SU-DHL-6 (cell line): ENCODE measurements at regions not wholly inside any gene's neighbourhood (a gene's known extent, or its start where the extent isn't known, plus 50 kb on each side); places are given as distances from the start of the nearest gene placed in this dataset.

Experiments
- H2AFZ ChIP-seq: fragments of 200-600 bp; sonication (generic); 2 replicates; pipeline ENCODE4 v1.6.1; 2014; ENCODE audit warnings: low read depth, mild to moderate bottlenecking, moderate library complexity, mixed read lengths, antibody characterized with exemption, low read length; ENCODE audit not compliant: severe bottlenecking
- H3F3A ChIP-seq: fragments of 200-600 bp; shearing (Covaris generic); 2 replicates; pipeline ENCODE4 v1.6.0; 2016; ENCODE audit warnings: antibody characterized with exemption, mild to moderate bottlenecking; ENCODE audit not compliant: insufficient read depth
- H3K27ac ChIP-seq: fragments of 200-600 bp; sonication (generic); 2 replicates; pipeline ENCODE4 v1.5.1; 2016; ENCODE audit warnings: low read depth, mild to moderate bottlenecking, low read length, moderate library complexity, mixed read lengths
- H3K27me3 ChIP-seq: fragments of 200-600 bp; sonication (generic), shearing (Covaris generic); 2 replicates; pipeline ENCODE4 v1.6.0; 2014; ENCODE audit warnings: mild to moderate bottlenecking, low read length
- H3K36me3 ChIP-seq: fragments of 200-600 bp; sonication (generic); 2 replicates; pipeline ENCODE4 v1.6.1; 2014; ENCODE audit warnings: mild to moderate bottlenecking, low read length, mixed read lengths
- H3K4me2 ChIP-seq: fragments of 300-600, 200-600 bp; shearing (Covaris generic), sonication (generic); 2 replicates; pipeline ENCODE4 v1.6.0; 2014; ENCODE audit warnings: low read length, low read depth, mild to moderate bottlenecking; ENCODE audit not compliant: poor library complexity, severe bottlenecking
- H3K4me3 ChIP-seq: fragments of 200-600 bp; sonication (generic); 2 replicates; pipeline ENCODE4 v1.5.1; 2014; ENCODE audit warnings: antibody characterized with exemption, low read length, mild to moderate bottlenecking, mixed read lengths; ENCODE audit not compliant: insufficient read depth, poor library complexity, severe bottlenecking
- H3K79me2 ChIP-seq: fragments of 200-600 bp; sonication (generic); 2 replicates; pipeline ENCODE4 v1.6.1; 2014; ENCODE audit warnings: mild to moderate bottlenecking, low read length, moderate library complexity; ENCODE audit not compliant: insufficient read depth
- H3K9ac ChIP-seq: fragments of 200-600 bp; sonication (generic); 2 replicates; pipeline ENCODE4 v1.7.0; 2014; ENCODE audit warnings: mild to moderate bottlenecking, low read length
- H3K9me2 ChIP-seq: fragments of 200-600 bp; sonication (generic); replicated peaks from 2 replicates; pipeline ENCODE4 v1.6.1; 2014; ENCODE audit warnings: low read length; ENCODE audit not compliant: insufficient read depth
- H3K9me3 ChIP-seq: fragments of 200-600 bp; sonication (generic); 2 replicates; pipeline ENCODE4 v1.6.1; 2014; ENCODE audit warnings: low read length, mixed read lengths; ENCODE audit not compliant: insufficient read depth
- H4K20me1 ChIP-seq: fragments of 200-600 bp; sonication (generic); 2 replicates; pipeline ENCODE4 v1.6.1; 2014; ENCODE audit warnings: low read depth, mild to moderate bottlenecking, antibody characterized with exemption, low read length, moderate library complexity, mixed read lengths
- EZH2phosphoT487 ChIP-seq: fragments of 200-600 bp; sonication (generic), shearing (Covaris generic); conservative IDR thresholded peaks from 2 replicates; pipeline ENCODE4 v1.6.1; 2018; ENCODE audit warnings: mild to moderate bottlenecking, antibody characterized with exemption, low read length, moderate library complexity, mixed read lengths
- TF ChIP-seq, protein P1 (sequence below): fragments of 200-600 bp; sonication (generic); IDR thresholded peaks from one replicate; pipeline ENCODE4 v1.5.1; 2017; ENCODE audit warnings: antibody characterized with exemption, mild to moderate bottlenecking, low read length, moderate library complexity; ENCODE audit not compliant: insufficient read depth, poor library complexity, severe bottlenecking

DNA sequence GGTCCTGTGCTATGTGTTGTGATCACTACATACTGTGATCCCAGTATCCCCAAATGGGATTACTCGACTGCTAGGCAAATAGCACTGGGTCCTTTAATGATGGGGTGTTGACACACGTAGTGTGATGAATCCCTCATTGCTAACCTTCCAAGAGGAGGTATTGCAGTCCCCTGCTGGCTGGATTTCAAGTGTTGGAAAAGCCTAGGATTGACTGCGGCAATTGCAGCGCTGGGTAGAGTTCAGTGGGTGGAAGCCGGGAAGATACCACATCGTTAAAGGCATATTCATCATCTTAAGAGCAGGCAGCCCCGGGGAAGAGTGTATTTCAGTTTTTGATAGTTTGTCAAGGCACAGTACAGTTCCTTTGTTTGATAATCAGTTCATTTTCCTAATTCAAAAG, 159.9 kb downstream of the TRIML1 start:
- H3K27ac ChIP-seq: no peak overlapping the region
- H3K79me2 ChIP-seq: no peaks in the 10 kb centered on the region
- H3K36me3 ChIP-seq: no peaks in the 10 kb centered on the region
- H2AFZ ChIP-seq: no peak overlapping the region
- no peak overlapping the region for H3K4me2 ChIP-seq
- no peaks in the 10 kb centered on the region for H4K20me1 ChIP-seq
- no peaks in the 10 kb centered on the region for H3F3A ChIP-seq
- H3K9ac ChIP-seq: no peak overlapping the region
- no peak for TF ChIP-seq EZH2phosphoT487
- TF ChIP-seq, protein P1, sequence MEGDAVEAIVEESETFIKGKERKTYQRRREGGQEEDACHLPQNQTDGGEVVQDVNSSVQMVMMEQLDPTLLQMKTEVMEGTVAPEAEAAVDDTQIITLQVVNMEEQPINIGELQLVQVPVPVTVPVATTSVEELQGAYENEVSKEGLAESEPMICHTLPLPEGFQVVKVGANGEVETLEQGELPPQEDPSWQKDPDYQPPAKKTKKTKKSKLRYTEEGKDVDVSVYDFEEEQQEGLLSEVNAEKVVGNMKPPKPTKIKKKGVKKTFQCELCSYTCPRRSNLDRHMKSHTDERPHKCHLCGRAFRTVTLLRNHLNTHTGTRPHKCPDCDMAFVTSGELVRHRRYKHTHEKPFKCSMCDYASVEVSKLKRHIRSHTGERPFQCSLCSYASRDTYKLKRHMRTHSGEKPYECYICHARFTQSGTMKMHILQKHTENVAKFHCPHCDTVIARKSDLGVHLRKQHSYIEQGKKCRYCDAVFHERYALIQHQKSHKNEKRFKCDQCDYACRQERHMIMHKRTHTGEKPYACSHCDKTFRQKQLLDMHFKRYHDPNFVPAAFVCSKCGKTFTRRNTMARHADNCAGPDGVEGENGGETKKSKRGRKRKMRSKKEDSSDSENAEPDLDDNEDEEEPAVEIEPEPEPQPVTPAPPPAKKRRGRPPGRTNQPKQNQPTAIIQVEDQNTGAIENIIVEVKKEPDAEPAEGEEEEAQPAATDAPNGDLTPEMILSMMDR: no peak
- H3K9me3 ChIP-seq: no peaks in the 10 kb centered on the region
- no peak overlapping the region for H3K4me3 ChIP-seq
- H3K27me3 ChIP-seq: no peaks in the 10 kb centered on the region
- no peaks in the 10 kb centered on the region for H3K9me2 ChIP-seq

DNA sequence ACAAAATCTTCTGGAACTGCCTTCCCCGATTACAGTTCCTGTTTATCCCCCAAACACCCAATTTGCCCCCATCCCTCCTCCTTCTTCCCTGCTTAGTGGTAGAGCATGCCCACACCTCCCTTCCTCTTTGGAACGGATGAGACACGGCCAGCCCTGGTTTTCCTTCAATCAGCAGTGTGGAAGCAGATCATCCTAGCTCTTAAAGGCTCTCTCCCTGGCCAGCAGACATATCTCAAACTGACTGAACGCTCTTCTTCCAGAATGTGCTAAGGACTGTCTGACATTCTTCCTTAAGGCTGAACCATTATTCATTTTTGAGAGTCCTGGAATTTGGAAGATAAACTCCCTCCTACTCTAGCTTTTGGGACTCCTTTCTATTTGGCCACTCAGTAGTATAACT, 161.1 kb downstream of the TRIML1 start:
- H3K79me2 ChIP-seq: no peaks in the 10 kb centered on the region
- no peak overlapping the region for H3K9ac ChIP-seq
- H3K27me3 ChIP-seq: no peaks in the 10 kb centered on the region
- H4K20me1 ChIP-seq: no peaks in the 10 kb centered on the region
- no peaks in the 10 kb centered on the region for H3F3A ChIP-seq
- no peaks in the 10 kb centered on the region for H3K9me2 ChIP-seq
- H3K9me3 ChIP-seq: no peaks in the 10 kb centered on the region
- TF ChIP-seq, protein P1: no peak
- TF ChIP-seq EZH2phosphoT487: no peak
- no peak overlapping the region for H2AFZ ChIP-seq
- H3K36me3 ChIP-seq: no peaks in the 10 kb centered on the region
- no peak overlapping the region for H3K4me3 ChIP-seq
- H3K27ac ChIP-seq: no peak overlapping the region
- no peak overlapping the region for H3K4me2 ChIP-seq

DNA sequence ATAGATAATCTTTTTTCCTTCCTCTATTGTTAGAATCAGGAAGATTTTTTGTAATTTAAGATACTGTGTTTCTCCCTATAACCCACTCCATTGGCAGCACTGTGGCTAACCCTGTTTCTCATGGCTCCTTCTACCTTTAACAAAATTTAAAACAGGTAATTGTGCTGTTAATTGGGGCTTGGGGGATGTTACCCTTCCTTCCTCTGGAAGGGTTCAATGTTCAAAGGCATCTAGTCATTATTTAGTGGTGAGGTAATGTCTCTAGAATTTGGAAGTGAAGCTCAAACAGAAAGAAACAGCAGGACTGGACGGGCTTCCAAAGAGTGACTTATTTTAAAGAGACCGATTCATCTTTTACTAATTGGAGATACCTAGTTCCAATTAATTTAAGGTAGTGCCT, 166.4 kb downstream of the TRIML1 start:
- H3K4me3 ChIP-seq: no peak overlapping the region
- no peaks in the 10 kb centered on the region for H4K20me1 ChIP-seq
- no peaks in the 10 kb centered on the region for H3K9me2 ChIP-seq
- H3F3A ChIP-seq: no peaks in the 10 kb centered on the region
- H3K9ac ChIP-seq: no peak overlapping the region
- H3K27ac ChIP-seq: no peak overlapping the region
- H3K4me2 ChIP-seq: no peak overlapping the region
- H2AFZ ChIP-seq: no peak overlapping the region
- no peak for TF ChIP-seq EZH2phosphoT487
- TF ChIP-seq, protein P1: no peak
- no peaks in the 10 kb centered on the region for H3K36me3 ChIP-seq
- H3K9me3 ChIP-seq: no peaks in the 10 kb centered on the region
- H3K79me2 ChIP-seq: no peaks in the 10 kb centered on the region
- H3K27me3 ChIP-seq: no peaks in the 10 kb centered on the region
